ENCODE measurements at regions not wholly inside any gene's neighbourhood (a gene's known extent, or its start where the extent isn't known, plus 50 kb on each side); places are given as distances from the start of the nearest gene placed in this dataset.

DNA sequence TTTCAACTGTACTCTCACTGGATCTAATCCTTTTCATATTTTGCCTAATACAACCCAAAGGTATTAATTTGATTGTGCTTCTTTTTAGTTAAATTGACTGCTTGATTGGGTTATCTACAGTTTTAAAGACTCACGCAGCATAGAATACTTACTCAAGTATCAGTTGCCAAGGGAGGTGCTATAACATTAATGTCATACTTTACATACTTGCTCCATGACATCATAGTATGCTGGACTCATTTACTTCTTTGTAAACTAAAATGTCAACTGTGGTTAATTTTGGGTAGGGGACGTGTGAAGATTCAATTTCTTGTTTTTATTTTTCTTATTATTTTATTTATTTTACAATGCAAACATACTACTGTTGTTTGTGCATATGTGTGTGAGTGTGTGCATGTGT, 716.2 kb upstream of the VRK2 start:
- TF ChIP-seq POLR2AphosphoS5 (IDR thresholded peaks at IDR 0.05; ENCODE audit: borderline replicate concordance, low read depth, low read length), result no peak
- no peak for TF ChIP-seq EZH2 (IDR thresholded peaks at IDR 0.05)
- no peak for TF ChIP-seq FOXP2 (optimal IDR thresholded peaks at IDR 0.05; ENCODE audit: control extremely low read depth, extremely low read length, insufficient read depth)
